HG03103 (cell line): ENCODE measurements at regions not wholly inside any gene's neighbourhood (a gene's known extent, or its start where the extent isn't known, plus 50 kb on each side); places are given as distances from the start of the nearest gene placed in this dataset.
"Not testable (repeated sequence)": the region's sequence is repeated elsewhere in the genome, so short reads cannot be mapped to it uniquely, and the experiment has no call there.

Experiments used
- ATAC-seq: cut with Tn5 transposase; IDR thresholded peaks from one replicate; pipeline ENCODE4 v1.9.1; 2021; ENCODE audit warnings: low read depth; ENCODE audit not compliant: unreplicated experiment

DNA sequence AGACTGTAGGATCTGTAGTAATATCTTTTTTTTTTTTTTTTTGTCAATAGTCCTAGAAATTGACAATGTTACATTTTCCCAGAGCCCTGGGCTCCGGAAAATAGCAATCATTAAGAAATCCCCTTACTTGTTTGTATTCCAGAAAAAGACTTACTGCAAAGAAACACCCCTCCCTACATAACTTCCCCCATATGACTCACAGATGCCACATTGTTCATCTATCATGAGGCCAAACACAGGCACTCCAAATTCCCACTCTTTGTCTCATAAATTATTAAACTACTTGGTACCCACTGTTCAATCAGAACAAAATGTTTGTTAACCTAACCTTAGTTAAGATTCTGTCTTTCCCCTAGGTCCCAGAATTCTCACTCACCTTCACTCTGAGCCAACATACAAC lies 53.5 kb downstream of the TEX51 start:
- no peak for ATAC-seq

DNA sequence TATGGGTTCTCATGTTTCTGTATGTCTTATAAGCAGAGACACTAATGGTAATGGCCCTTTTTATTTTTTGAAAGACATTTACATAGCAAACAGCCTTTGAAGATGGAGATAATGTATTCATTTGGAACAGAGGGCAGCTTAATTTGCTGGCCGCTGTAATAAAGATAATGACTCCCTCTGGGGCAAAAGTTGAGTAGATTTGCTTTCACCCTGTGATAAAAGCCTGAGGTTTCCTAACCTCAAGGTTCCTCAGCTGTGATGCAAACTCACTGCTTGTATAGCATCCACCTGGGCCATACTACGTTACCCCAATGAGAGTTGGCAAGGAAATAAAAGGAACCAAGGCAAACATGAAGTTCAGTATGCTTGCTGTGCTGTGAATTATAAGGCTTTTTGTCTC lies 54.8 kb downstream of the TEX51 start:
- ATAC-seq = no peak

DNA sequence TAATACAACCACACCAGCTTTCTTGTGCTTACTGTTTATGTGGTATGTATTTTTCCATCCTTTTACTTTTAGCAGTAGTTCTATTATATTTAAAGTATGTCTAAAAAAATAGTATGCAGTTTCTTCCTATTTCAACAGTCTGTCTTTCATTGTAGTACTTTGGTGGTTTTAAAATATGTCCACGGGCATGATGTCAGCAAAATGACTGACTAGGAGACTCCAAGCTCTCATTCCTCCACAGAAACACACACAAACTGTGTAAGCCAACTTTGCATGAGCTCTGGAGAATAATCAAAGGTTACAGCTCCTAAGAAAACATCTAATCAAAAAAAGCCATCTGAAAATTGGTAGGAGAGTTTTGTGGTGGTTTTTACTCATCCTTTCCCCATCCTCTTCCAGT lies 56.1 kb downstream of the TEX51 start:
- ATAC-seq = no peak

GRCh38 chr2:126956773-126957172 lies 58.1 kb downstream of the TEX51 start:
- not testable (repeated sequence) for ATAC-seq

- ATAC-seq = no peak
Measured at GRCh38 chr2:126963390-126963789, 64.7 kb downstream of the TEX51 start.

DNA sequence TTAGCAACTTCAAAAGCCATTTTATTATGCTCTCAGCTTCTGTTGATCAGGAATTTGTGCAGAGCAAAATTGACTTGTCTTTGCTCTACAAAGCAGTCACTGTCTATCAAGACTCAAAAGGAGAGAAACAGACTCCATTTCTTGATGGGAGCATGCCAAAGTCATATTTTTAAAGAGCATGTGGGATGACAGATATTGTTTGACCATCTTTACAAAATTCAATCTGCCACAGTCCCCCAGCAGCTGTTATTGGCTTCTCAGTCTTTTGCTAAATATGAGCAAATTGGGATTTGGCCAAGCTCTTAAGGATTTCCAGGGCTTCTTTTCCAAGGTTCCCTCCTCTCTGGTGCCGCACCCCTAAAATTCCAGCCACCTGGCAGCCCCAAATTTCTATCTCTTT lies 67.9 kb downstream of the TEX51 start:
- ATAC-seq = no peak

GRCh38 chr2:126970583-126970982 lies 71.9 kb downstream of the TEX51 start:
- ATAC-seq = no peak

DNA sequence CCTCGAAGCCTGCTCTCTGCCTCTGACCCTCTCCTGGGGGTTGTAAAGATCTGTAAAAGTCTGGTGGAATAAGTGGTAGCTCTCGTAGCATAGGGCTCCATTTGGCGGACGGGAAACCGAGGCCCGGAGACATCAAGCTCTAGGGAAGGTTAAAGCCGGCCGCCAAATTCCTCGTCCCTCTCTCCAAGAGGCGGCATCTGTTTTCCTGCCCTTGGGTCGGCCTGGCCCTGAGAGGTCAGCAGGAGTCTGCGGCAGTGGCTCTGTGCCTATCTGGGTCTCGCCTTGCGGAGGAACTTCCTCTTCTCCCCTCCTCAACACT lies 72.4 kb downstream of the TEX51 start:
- ATAC-seq = no peak

- ATAC-seq = peak; percentile 94
Measured at GRCh38 chr2:126971481-126972278, 73.0 kb downstream of the TEX51 start.

DNA sequence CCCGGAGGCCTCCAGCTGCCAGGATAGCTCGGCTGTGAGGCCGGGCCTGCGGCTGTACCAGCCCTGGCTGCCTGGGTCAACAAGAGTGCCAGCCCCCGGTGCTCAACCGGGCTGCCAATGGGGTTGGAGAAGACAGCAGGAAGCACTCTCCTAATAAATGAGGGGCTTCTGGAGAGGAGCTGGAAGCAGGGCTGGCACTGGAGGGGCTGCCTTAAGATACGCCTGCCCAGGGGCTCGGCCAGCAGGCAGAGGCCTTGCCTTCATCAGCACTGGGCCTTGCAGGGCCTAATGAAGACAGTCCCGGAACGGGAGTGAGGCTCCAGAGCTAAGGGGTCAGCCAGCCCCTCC lies 73.6 kb downstream of the TEX51 start:
- no peak for ATAC-seq

DNA sequence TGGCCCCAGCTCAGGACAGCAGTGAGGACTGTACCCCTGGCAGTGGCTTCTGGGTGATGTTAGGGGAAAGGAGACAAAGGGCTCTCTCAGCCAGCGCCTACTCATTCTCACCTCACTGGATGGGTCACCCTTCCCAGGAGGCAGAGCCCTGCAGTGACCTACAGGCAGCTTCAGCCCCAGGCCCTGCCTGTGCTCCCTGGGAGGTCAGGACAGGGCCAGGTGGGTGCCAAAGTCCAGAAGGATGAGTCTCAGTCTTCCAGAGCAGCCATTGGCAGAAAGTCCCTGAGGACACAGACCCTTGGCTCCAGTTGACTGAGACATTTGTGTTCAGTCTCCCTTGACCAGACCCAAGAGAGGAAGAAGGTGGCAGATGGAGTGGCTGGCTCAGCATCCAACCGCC lies 75.1 kb downstream of the TEX51 start:
- ATAC-seq = no peak

DNA sequence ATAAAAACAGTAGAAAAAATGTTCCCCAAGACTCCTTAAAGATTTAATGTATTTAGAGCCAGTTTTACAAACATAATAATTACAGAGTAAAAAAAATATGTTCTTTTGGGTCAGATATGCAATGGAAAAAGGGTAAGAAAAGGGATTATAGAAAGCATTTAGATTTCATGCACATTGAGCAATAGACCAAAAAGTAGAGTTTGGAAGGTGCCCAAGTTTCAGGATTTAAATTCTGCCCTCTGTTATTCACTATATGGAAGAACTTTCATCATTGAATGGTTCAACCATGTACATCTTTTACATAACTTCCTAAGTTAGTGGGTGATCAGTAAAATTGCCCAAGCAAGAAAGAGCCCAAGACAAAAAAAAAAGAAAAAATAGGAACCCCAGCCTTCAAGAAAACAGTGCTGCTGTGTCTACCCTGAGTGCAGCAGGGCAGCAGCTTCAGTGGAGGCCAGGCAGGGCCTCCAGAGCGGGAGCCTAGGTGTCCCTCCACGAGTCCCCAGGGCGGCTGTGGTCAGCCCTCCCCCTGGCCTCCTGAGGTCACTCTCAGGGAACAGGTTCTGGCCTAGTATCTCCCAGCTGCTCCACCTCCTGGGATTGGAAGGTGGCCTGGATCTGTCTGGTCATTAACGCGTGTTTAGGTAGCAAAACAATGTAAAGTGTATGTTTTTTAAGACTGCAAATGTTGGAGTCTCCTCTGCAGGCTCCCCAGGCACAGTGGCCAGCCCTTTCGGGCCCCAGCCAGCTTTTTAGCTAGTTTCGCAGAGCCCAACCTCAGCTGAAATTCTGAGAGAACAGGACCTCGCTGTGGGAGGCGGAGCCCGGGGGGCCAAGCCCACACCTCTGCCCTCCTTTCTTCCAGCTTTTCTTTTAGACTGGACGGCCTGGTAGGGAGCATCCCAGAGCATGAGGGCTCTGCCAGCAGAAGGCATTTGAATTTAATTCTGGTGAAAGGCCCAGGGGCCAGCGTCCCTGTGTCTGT lies 77.3 kb downstream of the TEX51 start:
- ATAC-seq = no peak

DNA sequence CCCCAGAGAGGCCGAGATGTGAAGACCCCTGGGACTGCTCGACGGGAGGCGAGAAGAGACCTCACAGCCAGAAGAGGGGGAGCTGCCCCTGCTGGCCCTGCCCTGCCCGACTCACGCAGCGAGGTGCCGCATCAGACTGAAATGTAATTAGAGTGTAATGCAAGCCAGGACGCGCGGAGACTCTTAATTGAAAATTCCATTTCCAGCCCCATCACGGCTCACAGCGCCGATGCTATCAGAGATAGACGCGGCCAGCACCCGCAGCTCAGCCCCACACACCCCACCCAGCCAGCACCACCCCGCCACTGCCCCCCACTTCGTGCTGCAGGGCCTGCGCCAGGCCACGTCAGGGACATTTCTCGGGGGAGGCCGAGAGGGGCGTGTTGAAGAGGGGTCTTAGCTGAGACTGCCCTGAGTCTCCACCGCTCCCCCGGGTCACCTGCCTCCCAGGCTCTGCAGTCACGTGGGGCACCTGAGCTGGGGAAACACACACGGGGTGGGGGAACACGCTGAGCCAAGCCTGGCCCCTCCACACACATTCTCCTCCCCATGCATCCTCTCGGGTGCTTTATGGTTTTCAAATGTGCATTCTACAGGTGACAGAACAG lies 78.1 kb downstream of the TEX51 start:
- no peak for ATAC-seq

DNA sequence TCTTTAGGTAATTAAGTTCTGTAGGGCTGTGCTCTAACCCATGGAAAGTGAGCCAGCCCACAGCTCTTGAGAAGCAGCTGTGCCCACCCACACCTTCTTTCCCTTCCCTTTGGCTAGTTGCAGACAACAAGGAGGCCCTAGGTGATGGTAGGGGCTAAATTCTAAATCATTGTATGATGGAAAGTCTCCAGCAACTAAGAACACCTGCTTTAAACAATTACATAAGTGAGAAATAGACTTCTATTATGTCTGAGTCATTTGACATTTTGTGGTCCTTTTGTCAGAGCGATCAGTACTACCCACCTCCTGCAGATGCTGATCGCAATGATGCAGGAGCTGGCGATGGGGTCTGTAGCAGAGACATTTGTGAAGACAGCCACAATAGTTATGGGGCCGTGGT lies 79.6 kb downstream of the TEX51 start:
- ATAC-seq = no peak

GRCh38 chr2:126979039-126980003 lies 80.6 kb downstream of the TEX51 start:
- no peak for ATAC-seq

DNA sequence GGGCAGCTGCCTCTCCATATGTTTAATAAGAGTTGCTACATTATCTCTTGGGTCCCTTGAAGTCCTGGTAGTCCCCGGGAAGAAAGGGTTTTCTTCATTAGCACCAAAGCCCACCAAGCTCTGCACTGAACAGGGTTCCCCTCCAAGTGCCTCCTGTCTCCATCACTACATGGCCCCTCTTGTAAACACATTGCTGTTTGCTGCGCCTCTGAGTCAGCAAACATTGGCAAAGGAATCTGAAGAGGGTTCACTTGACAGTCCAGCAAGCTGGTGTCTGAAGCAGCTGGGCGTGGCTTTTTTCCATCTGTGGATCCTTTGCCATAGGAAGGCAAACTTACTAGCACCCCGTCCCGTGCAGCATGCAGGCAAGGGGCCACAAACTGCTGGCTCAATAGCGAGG lies 82.8 kb downstream of the TEX51 start:
- ATAC-seq = no peak

GRCh38 chr2:126982935-126983334 lies 84.2 kb downstream of the TEX51 start:
- ATAC-seq = no peak

- no peak for ATAC-seq
Measured at GRCh38 chr2:126986631-126987187, 88.0 kb downstream of the TEX51 start.

DNA sequence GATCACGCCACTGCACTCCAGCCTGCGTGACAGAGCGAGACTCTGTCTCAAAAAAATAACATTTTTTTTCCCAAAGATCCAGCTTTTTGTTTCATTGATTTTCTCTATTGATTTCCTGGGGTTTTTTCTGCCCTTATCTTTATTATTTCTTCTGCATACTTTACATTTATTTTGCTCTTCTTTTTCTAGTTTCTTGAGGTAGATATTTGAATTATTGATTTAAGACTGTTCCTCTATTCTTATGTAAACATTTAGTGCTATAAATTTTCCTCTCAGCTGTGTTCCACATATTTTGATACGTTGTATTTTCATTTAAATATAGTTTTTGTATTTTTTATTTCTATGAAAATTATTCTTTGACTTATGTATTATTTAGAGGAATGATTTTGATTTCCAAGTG lies 89.8 kb downstream of the TEX51 start:
- ATAC-seq = no peak

- ATAC-seq = not testable (repeated sequence)
Measured at GRCh38 chr2:126989064-126989463, 90.4 kb downstream of the TEX51 start.
